GM12873 (cell line): ENCODE measurements at regions not wholly inside any gene's neighbourhood (a gene's known extent, or its start where the extent isn't known, plus 50 kb on each side); places are given as distances from the start of the nearest gene placed in this dataset.

ENCODE experiments used
- TF ChIP-seq, protein P1 (sequence below): IDR thresholded peaks from 2 replicates; pipeline ENCODE4 v1.5.1; 2012; ENCODE audit warnings: low read depth, mild to moderate bottlenecking, moderate library complexity, low read length, control low read depth; ENCODE audit not compliant: insufficient read depth; ENCODE audit errors: missing control alignments

DNA sequence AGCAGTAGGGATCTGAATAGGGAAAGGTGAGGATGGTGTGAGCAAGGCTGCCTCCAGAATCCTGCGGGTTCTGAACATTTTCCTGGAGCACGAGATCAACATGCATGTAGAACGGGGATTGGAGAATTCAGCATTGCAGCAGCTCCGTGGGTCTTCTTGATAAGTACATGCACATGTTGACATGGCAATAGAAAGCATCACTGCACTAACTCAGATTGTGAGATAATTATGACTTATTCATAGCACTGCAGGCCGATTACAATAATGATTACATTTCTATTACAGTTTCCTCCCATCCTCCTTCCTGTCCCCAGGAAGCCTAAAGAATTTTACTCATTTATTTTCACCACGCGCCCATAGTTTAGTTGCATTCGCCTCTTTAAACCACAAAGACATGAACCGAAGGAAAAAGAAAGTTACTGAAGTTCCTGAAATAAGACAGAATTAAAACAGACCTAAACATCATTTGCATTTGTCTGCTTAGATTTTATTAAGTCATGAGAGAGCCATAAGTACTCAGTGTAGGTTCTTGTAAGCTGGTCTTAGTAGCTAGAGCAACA, 61.3 kb upstream of the ARX start:
- TF ChIP-seq, protein P1, sequence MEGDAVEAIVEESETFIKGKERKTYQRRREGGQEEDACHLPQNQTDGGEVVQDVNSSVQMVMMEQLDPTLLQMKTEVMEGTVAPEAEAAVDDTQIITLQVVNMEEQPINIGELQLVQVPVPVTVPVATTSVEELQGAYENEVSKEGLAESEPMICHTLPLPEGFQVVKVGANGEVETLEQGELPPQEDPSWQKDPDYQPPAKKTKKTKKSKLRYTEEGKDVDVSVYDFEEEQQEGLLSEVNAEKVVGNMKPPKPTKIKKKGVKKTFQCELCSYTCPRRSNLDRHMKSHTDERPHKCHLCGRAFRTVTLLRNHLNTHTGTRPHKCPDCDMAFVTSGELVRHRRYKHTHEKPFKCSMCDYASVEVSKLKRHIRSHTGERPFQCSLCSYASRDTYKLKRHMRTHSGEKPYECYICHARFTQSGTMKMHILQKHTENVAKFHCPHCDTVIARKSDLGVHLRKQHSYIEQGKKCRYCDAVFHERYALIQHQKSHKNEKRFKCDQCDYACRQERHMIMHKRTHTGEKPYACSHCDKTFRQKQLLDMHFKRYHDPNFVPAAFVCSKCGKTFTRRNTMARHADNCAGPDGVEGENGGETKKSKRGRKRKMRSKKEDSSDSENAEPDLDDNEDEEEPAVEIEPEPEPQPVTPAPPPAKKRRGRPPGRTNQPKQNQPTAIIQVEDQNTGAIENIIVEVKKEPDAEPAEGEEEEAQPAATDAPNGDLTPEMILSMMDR: no peak

DNA sequence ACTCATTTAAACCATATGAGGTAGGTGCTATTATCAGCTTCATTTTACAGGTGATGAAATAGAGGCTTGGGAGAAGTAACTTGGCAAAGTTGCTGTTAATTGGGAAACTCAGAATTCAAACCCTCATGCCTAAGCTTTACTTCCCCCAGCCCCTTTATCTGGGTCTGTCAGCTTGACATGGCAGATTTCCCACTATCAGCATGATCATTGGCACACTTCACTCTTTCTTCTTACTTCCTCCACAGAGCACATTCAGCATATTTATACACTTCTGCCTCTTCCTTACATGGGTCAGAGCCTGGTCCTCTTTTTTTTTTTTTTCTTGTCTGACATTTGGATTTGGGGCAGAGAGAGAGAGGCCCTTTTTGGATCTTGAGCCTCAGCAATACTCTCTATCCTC, 56.5 kb upstream of the ARX start:
- TF ChIP-seq, protein P1: no peak

DNA sequence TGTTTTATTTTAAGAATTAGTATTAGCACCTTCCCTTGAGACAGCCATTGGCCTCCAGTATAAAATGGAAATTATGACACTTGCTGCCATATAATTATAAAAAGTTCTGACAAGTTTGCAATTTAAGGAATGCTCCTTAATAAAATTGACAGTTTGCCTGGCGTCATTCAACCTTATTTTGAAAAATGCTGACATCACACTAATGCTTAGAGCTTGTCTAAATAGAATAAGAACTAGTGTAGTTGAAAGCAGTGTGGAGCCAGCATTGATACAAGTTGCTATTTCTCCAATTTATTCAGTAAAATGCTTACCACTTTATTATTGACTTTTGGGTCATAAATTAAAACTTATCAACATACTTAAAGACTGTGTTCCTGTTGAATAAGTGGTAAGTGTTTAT, 54.3 kb upstream of the ARX start:
- TF ChIP-seq, protein P1: no peak

DNA sequence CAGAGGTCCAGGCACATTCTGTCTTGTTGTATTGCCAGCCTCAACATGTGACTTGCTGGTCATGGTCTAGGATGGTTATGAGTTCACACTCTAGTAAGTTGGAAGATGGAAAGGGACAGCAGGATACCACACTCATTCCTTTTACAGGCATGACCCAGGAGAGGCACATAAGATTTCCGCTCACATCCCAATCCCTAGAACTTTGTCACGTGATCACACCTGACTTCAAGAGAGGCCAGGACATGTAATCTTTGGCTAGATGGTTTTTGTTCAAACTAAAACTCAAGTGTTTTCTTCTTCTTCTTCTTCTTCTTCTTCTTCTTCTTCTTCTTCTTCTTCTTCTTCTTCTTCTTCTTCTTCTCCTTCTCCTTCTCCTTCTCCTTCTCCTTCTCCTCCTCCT, 53.4 kb upstream of the ARX start:
- TF ChIP-seq, protein P1: no peak

DNA sequence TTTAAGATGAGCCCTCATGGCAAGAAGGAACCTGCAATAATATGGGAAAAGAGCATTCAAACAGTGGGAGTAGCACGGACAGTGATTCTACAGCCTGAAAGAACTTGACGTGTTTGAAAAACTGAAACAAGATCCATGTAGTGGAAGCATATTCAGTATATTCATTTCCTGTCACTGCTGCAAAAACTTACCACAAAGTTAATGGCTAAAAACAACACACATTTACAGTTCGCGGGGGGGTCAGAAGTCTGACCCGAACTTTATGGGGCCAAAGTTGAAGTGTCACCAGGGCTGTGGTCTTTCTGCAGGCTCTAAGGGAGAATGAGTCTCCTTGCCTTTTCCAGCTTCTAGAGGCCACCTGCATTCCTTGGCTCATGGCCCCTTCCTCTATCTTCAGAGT, 52.6 kb upstream of the ARX start:
- TF ChIP-seq, protein P1: no peak

DNA sequence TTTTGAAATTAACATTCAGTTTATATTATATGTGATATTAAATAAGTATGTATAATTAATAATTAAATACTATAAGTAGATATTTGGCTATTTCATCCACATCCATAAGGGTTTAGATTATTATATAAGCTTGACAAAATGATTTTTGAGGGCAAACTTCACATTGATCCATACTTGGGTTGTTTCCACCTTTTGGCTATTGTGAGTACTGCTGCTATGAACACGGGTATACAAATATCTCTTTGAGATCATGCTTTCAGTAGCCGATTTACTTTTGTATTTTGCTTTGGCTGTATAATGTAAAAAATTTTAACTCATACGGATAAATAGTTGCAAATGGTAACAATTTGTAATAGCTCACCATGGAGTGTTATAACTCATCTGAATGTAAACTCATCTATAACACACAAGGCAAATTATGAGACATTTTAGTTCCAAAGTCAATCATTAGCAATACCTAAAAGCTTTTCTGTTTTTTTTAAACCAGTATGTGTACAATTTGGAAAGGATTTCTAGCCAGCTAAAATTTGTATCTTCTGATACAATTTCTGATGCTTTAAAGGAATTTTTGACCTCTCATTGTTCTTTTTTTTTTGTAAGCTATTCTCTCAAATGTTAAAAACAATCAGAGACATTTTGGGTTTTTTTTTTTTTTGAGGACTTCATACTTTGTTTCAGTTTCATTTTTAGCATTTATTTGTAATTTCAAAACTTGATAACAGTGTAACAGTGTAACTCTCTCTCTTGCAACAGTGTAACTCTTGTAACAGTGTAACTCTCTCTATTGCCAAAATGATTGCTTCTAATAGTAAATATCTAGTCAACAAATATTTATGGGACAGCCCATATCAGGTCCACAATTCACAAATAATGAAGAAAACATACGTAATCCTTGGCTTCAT, 51.8 kb upstream of the ARX start:
- TF ChIP-seq, protein P1: no peak

DNA sequence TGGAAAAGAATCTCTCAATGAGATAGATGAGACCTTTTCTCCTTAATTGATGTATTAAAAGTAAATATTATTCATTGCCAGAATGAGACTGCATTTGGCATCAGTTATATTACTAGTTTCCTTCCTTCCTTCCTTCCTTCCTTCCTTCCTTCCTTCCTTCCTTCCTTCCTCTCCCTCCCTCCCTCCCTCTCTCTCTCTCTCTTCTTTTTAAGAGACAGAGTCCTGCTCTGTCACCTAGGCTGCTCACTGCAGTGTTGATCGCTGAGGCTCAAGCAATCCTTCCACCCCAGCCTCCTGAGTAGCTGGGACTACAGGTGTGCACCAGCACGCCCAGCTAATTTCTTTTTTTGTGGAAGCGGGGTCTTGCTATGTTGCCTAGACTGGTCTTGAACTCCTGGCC, 50.4 kb upstream of the ARX start:
- TF ChIP-seq, protein P1: no peak
